ENCODE measurements at regions not wholly inside any gene's neighbourhood (a gene's known extent, or its start where the extent isn't known, plus 50 kb on each side); places are given as distances from the start of the nearest gene placed in this dataset.

GRCh38 chr7:85659364-85659763 lies 472.5 kb upstream of the SEMA3D start:
- TF ChIP-seq CTCF (IDR thresholded peaks at IDR 0.05) (no peak), POLR2A (IDR thresholded peaks at IDR 0.05) (no peak)

DNA sequence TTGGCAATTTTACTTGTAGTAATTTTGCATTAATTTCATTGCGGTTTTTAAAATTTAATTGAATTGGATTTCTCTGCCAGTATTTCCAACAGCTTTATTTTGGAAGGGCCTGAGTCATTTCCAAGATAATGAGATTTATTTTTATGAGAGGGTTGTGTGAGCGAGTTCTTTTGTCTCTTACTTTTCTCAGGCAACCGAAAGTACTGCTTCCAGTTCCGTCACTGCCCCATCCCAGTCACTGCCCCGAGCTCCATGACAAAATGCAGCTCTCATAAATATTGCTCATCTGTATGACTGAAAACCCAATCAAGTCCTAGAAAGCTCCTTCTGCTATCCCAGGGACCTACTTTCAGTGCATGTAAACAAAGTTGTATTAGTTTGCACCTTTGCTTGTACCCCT lies 468.4 kb upstream of the SEMA3D start:
- H3K9me3 ChIP-seq = no peaks in the 10 kb centered on the region
- WGBS, 4 donors = 83 to 88% (median 84%) methylated on average over 5 of the region's 5 CpGs
- ATAC-seq = no peak

More at GRCh38 chr7:85659364-85659763, 472.5 kb upstream of the SEMA3D start:
- Histone ChIP-seq H3K4me1 (no peaks in the 10 kb centered on the region), H3K27ac (no peak overlapping the region), H3K4me3 (no peak overlapping the region), H3K27me3 (no peaks in the 10 kb centered on the region), H3K9me3 (no peaks in the 10 kb centered on the region), H3K36me3 (no peaks in the 10 kb centered on the region)
- intact Hi-C loops (cut with DNase I) = no loop called here
- DNase-seq = no peak
- ATAC-seq = no peak

DNA sequence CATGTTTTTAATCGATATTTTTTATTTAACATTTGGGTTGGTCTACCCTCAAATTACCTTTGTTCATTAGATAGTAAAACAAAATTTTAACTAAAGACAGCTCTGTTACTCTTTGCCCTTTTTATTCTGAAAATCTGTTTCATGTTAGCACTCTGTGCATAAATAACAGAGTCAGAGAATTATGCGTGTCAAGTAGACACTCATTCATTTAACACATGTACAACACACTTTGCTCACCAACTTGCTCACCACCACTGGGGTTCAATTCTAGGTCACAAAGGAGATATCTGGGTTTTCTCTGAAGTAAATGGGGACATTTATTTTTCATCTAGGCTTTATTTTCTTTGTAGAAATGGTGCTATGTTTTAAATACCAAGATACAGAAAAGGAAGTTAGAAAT lies 457.4 kb upstream of the SEMA3D start:
- H3K9me3 ChIP-seq = peaks cover 0 to 7% (median 0%) of the 10 kb centered on the region in 12 donors
- TF ChIP-seq CTCF (IDR thresholded peaks at IDR 0.05) (no peak), POLR2A (IDR thresholded peaks at IDR 0.05) (no peak)
- WGBS, 4 donors = 85 to 88% (median 85%) methylated on average over 2 of the region's 2 CpGs
- intact Hi-C loops (cut with DNase I) = no loop called here
- ATAC-seq (no peak), DNase-seq (no peak)
- no peaks in the 10 kb centered on the region for H3K4me1 ChIP-seq
- no peak overlapping the region for H3K27ac ChIP-seq
- H3K4me3 ChIP-seq = no peak overlapping the region
- no peaks in the 10 kb centered on the region for H3K27me3 ChIP-seq
- no peaks in the 10 kb centered on the region for H3K36me3 ChIP-seq

More for the DNA sequence above, 468.4 kb upstream of the SEMA3D start:
- intact Hi-C loops (cut with DNase I) = no loop called here
- H3K4me1 ChIP-seq = no peaks in the 10 kb centered on the region
- no peak for DNase-seq
- H3K36me3 ChIP-seq = no peaks in the 10 kb centered on the region
- no peak for TF ChIP-seq CTCF (IDR thresholded peaks at IDR 0.05)
- no peak for TF ChIP-seq POLR2A (IDR thresholded peaks at IDR 0.05)
- H3K27ac ChIP-seq = no peak overlapping the region
- no peaks in the 10 kb centered on the region for H3K27me3 ChIP-seq
- no peak overlapping the region for H3K4me3 ChIP-seq

DNA sequence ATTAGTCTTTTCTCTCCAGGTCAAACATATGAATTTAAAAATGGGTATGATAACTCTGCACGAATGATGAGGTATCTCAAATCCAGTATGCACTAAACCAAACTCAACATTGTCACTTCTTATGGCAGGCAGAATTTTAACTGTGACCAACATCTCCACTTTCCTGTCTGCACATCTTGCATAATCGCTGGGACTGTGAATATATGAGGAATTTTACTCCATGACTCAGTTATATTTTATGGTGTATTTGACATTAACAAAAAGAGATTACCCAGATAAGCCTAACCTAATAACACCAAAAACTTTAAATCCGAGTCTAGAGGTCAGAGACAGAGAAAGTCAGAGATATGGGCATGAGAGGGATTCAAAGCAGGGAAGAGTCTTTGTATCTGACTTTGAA lies 454.5 kb upstream of the SEMA3D start:
- no peaks in the 10 kb centered on the region for H3K27me3 ChIP-seq
- no peaks in the 10 kb centered on the region for H3K4me1 ChIP-seq
- H3K4me3 ChIP-seq = no peak overlapping the region
- no peak overlapping the region for H3K27ac ChIP-seq
- intact Hi-C loops (cut with DNase I) = no loop called here
- TF ChIP-seq CTCF (IDR thresholded peaks at IDR 0.05) (no peak), POLR2A (IDR thresholded peaks at IDR 0.05) (no peak)
- ATAC-seq (no peak), DNase-seq (no peak)
- peaks cover 0 to 7% (median 0%) of the 10 kb centered on the region in 12 donors for H3K9me3 ChIP-seq
- no peaks in the 10 kb centered on the region for H3K36me3 ChIP-seq
- 66 to 74% (median 71%) methylated on average over 3 of the region's 3 CpGs for WGBS, 4 donors

All from heart left ventricle (tissue), 16 donors.